Effector CD4-positive, alpha-beta T cell (primary cell): ENCODE measurements at regions not wholly inside any gene's neighbourhood (a gene's known extent, or its start where the extent isn't known, plus 50 kb on each side); places are given as distances from the start of the nearest gene placed in this dataset.

ENCODE experiments used
- DNase-seq: peaks from one replicate; pipeline ENCODE4 v3.0.0-alpha.2; 2020

DNA sequence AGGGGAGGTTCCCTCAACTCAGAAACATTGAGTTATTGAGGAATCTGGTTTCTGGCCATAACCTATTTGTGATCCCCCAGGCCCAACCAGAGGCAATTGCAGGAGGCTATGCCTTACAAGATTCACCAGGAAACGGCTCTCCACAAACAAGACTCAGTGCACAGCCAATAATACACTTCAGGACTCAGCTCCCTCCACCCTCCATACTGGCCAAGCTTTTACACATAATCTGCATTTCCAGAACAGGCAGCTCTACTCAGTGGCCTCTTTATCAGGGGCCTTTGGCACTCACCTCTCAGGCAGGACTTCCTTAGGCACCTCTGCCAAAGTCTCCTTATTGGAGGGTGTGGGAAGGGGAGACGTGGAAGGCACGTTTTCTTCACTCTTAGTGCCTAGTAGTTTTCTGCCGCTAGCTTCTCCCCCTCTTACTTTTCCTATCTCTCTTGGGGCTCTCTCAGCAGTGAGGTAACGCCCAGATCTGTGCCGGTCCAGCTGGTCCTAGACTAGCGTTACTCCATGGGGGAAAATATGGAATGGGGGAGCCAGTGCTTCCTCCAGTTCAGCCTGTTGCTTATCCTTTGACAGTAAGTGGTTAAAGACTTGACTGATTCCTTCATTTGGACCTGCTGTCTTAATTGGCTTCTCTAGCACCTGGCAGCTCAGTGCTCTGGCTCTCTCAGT lies 62.8 kb upstream of the ANO3 start:
- DNase-seq = no peak

DNA sequence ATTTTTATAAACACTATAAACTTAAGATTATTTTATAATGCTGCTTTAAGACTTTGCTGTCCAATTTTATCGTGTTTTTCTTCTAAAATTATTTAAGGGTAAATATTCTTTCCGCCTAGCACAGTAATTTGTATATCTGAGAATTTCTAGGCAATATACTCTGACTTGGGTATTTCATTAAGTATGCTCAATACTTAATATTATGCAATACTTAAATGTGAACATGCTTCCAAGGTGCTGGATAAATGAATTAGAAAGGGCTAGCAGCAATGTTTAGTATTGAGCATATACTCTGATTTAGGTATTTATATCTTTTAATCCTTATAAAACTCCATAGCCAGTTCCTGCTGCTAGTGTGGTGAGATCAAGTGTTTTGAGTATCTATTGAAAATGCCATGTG lies 60.3 kb upstream of the ANO3 start:
- no peak for DNase-seq

DNA sequence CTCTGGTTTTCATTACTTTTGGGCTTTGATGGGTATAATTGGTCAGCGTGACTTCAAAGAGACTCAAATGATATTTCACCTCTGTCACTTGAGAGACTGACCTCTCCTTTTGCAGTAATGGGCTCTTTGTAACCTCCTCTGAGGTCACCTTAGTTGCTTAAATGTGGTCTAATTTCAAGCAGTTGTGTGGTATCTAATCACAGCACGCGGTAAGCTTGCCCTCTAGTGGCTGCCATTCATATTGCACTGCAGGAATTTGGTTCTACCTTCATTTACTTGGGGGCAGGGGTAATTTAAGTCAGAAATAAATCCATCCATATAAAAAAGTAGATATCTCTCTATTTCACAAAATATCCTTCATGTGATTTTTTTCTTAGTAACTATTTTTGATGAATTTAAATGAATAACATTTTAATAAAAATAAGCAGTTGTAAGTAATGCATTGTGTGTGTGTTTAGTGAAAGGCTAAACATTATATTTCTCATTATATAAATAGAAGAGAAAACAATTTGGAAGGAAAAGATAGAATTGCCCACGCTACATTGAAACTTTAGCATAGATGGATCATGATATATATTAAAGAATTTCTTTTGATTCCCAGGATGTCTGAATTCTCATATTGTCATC lies 55.0 kb upstream of the ANO3 start:
- DNase-seq = peak; percentile 8

DNA sequence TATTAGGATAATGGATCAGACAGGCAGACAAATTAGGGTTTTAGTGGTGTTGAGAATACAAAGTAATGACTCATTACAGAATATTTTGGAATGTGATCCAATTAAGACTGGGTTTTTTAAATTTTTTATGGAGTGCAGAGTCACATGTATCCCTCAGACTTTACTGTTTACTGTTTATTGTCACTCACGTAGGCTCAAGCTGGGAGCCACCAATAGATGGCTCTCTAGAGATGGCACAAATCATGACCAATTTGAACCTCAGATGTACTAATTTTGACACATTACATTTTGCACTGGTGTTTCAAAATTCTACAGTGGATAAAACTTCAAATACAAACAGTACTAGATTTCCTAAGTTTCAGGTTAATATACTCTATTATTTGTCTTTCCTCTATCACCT lies 53.6 kb upstream of the ANO3 start:
- DNase-seq = no peak
